ENCODE measurements at regions not wholly inside any gene's neighbourhood (a gene's known extent, or its start where the extent isn't known, plus 50 kb on each side); places are given as distances from the start of the nearest gene placed in this dataset.

- DNase-seq = no peak
- Histone ChIP-seq H3K4me2 (ENCODE audit: insufficient read depth, low read length) (no peak overlapping the region), H3K79me2 (ENCODE audit: insufficient read depth, low read length) (no peaks in the 10 kb centered on the region), H3K4me1 (ENCODE audit: insufficient read depth, low read length) (no peaks in the 10 kb centered on the region), H3K27me3 (ENCODE audit: insufficient read depth, low read length, poor library complexity) (peaks cover 5% of the 10 kb centered on the region), H3K9ac (ENCODE audit: low read depth, low read length) (no peak overlapping the region), H3K36me3 (ENCODE audit: insufficient read depth, low read length) (no peaks in the 10 kb centered on the region), H3K27ac (ENCODE audit: low read length) (no peak overlapping the region), H3K4me3 (ENCODE audit: low read depth in 1 of 2, low read length in 2 of 2) (no peak overlapping the region), H3K9me3 (ENCODE audit: insufficient read depth, low read length, severe bottlenecking) (no peaks in the 10 kb centered on the region), H4K20me1 (ENCODE audit: insufficient read depth, low read length) (no peaks in the 10 kb centered on the region), H2AFZ (ENCODE audit: low read depth, low read length) (no peak overlapping the region)
- ATAC-seq (ENCODE audit: insufficient read depth, low read depth) = no peak
- TF ChIP-seq EZH2 (IDR thresholded peaks at IDR 0.05; ENCODE audit: borderline replicate concordance, low read depth, low read length, severe bottlenecking) = no peak
- TF ChIP-seq CTCF (IDR thresholded peaks at IDR 0.05; ENCODE audit: borderline replicate concordance, extremely low read depth, low read length, poor library complexity, severe bottlenecking) = no peak
These were observed 316.2 kb downstream of the PLK2 start for GRCh38 chr5:58143727-58144126.

GRCh38 chr5:58143181-58143580 lies 316.7 kb downstream of the PLK2 start:
- H3K36me3 ChIP-seq (ENCODE audit: insufficient read depth, low read length) = no peaks in the 10 kb centered on the region
- no peak overlapping the region for H3K27ac ChIP-seq (ENCODE audit: low read length)
- H3K4me1 ChIP-seq (ENCODE audit: insufficient read depth, low read length) = no peaks in the 10 kb centered on the region
- TF ChIP-seq EZH2 (IDR thresholded peaks at IDR 0.05; ENCODE audit: borderline replicate concordance, low read depth, low read length, severe bottlenecking) = no peak
- H3K27me3 ChIP-seq (ENCODE audit: insufficient read depth, low read length, poor library complexity) = peaks cover 5% of the 10 kb centered on the region
- DNase-seq (no peak), ATAC-seq (ENCODE audit: insufficient read depth, low read depth) (no peak)
- H3K4me2 ChIP-seq (ENCODE audit: insufficient read depth, low read length) = no peak overlapping the region
- no peak overlapping the region for H3K4me3 ChIP-seq (ENCODE audit: low read depth in 1 of 2, low read length in 2 of 2)
- no peak overlapping the region for H2AFZ ChIP-seq (ENCODE audit: low read depth, low read length)
- no peaks in the 10 kb centered on the region for H4K20me1 ChIP-seq (ENCODE audit: insufficient read depth, low read length)
- no peaks in the 10 kb centered on the region for H3K9me3 ChIP-seq (ENCODE audit: insufficient read depth, low read length, severe bottlenecking)
- H3K79me2 ChIP-seq (ENCODE audit: insufficient read depth, low read length) = no peaks in the 10 kb centered on the region
- H3K9ac ChIP-seq (ENCODE audit: low read depth, low read length) = no peak overlapping the region

- Histone ChIP-seq H3K9me3 (ENCODE audit: insufficient read depth, low read length, severe bottlenecking) (no peaks in the 10 kb centered on the region), H2AFZ (ENCODE audit: low read depth, low read length) (no peak overlapping the region), H4K20me1 (ENCODE audit: insufficient read depth, low read length) (no peaks in the 10 kb centered on the region), H3K4me1 (ENCODE audit: insufficient read depth, low read length) (no peaks in the 10 kb centered on the region), H3K4me3 (ENCODE audit: low read depth in 1 of 2, low read length in 2 of 2) (no peak overlapping the region), H3K4me2 (ENCODE audit: insufficient read depth, low read length) (no peak overlapping the region), H3K36me3 (ENCODE audit: insufficient read depth, low read length) (no peaks in the 10 kb centered on the region), H3K9ac (ENCODE audit: low read depth, low read length) (no peak overlapping the region), H3K27me3 (ENCODE audit: insufficient read depth, low read length, poor library complexity) (peaks cover 5% of the 10 kb centered on the region), H3K79me2 (ENCODE audit: insufficient read depth, low read length) (no peaks in the 10 kb centered on the region), H3K27ac (ENCODE audit: low read length) (no peak overlapping the region)
- no peak for TF ChIP-seq CTCF (IDR thresholded peaks at IDR 0.05; ENCODE audit: borderline replicate concordance, extremely low read depth, low read length, poor library complexity, severe bottlenecking)
- DNase-seq (no peak), ATAC-seq (ENCODE audit: insufficient read depth, low read depth) (no peak)
These were observed 321.1 kb downstream of the PLK2 start for GRCh38 chr5:58138791-58139190.

- Histone ChIP-seq H3K4me3 (ENCODE audit: low read depth in 1 of 2, low read length in 2 of 2) (no peak overlapping the region), H3K4me2 (ENCODE audit: insufficient read depth, low read length) (no peak overlapping the region), H2AFZ (ENCODE audit: low read depth, low read length) (no peak overlapping the region), H3K36me3 (ENCODE audit: insufficient read depth, low read length) (no peaks in the 10 kb centered on the region), H3K79me2 (ENCODE audit: insufficient read depth, low read length) (no peaks in the 10 kb centered on the region), H4K20me1 (ENCODE audit: insufficient read depth, low read length) (no peaks in the 10 kb centered on the region), H3K27me3 (ENCODE audit: insufficient read depth, low read length, poor library complexity) (peaks cover 2% of the 10 kb centered on the region), H3K4me1 (ENCODE audit: insufficient read depth, low read length) (no peaks in the 10 kb centered on the region), H3K27ac (ENCODE audit: low read length) (no peak overlapping the region), H3K9ac (ENCODE audit: low read depth, low read length) (no peak overlapping the region), H3K9me3 (ENCODE audit: insufficient read depth, low read length, severe bottlenecking) (no peaks in the 10 kb centered on the region)
- TF ChIP-seq EZH2 (IDR thresholded peaks at IDR 0.05; ENCODE audit: borderline replicate concordance, low read depth, low read length, severe bottlenecking) (no peak), CTCF (IDR thresholded peaks at IDR 0.05; ENCODE audit: borderline replicate concordance, extremely low read depth, low read length, poor library complexity, severe bottlenecking) (no peak)
- no peak for DNase-seq
- no peak for ATAC-seq (ENCODE audit: insufficient read depth, low read depth)
These were observed 323.5 kb downstream of the PLK2 start for GRCh38 chr5:58136406-58136805.
